ENCODE measurements at regions not wholly inside any gene's neighbourhood (a gene's known extent, or its start where the extent isn't known, plus 50 kb on each side); places are given as distances from the start of the nearest gene placed in this dataset.
"Not testable (repeated sequence)": the region's sequence is repeated elsewhere in the genome, so short reads cannot be mapped to it uniquely, and the experiment has no call there.

DNA sequence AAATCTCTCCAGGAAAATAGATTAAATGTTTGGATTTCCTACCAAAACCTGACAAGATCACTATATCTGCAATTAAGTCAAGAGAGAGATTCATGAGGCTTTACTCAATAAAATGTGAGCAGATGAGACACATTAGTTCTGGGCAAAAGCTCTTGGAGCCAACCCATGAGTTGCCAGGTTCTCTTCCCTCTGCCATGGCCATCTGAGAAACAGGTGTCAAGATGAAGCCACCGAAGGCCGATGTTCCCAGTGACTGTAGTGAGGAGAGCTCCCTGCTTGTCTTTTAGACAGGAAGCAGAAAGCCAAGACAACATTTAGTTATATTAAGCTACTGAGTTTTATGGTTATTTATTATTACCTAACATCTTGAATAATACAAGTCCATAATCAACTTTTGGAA is 1068.7 kb downstream of the STPG2 start:
- H3K36me3 ChIP-seq (ENCODE audit: insufficient read depth, low read length), result no peaks in the 10 kb centered on the region
- H4K20me1 ChIP-seq (ENCODE audit: insufficient read depth, low read length, poor library complexity, severe bottlenecking), result no peaks in the 10 kb centered on the region
- H3K9me3 ChIP-seq (ENCODE audit: insufficient read depth, low read depth, low read length), result no peaks in the 10 kb centered on the region
- H2AFZ ChIP-seq (ENCODE audit: low read length), result no peak overlapping the region
- TF ChIP-seq, protein P1, sequence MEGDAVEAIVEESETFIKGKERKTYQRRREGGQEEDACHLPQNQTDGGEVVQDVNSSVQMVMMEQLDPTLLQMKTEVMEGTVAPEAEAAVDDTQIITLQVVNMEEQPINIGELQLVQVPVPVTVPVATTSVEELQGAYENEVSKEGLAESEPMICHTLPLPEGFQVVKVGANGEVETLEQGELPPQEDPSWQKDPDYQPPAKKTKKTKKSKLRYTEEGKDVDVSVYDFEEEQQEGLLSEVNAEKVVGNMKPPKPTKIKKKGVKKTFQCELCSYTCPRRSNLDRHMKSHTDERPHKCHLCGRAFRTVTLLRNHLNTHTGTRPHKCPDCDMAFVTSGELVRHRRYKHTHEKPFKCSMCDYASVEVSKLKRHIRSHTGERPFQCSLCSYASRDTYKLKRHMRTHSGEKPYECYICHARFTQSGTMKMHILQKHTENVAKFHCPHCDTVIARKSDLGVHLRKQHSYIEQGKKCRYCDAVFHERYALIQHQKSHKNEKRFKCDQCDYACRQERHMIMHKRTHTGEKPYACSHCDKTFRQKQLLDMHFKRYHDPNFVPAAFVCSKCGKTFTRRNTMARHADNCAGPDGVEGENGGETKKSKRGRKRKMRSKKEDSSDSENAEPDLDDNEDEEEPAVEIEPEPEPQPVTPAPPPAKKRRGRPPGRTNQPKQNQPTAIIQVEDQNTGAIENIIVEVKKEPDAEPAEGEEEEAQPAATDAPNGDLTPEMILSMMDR (conservative IDR thresholded peaks at IDR 0.05; ENCODE audit: low read length), result no peak
- TF ChIP-seq EZH2phosphoT487 (IDR thresholded peaks at IDR 0.05; ENCODE audit: borderline replicate concordance), result no peak
- H3K4me3 ChIP-seq (ENCODE audit: low read length, poor library complexity, severe bottlenecking), result no peak overlapping the region
- H3K27me3 ChIP-seq (ENCODE audit: insufficient read depth, low read length, poor library complexity, severe bottlenecking), result peaks cover 62% of the 10 kb centered on the region
- H3K4me2 ChIP-seq (ENCODE audit: low read depth, low read length, poor library complexity, severe bottlenecking), result no peak overlapping the region
- no peak overlapping the region for H3K9ac ChIP-seq (ENCODE audit: low read depth, low read length, poor library complexity, severe bottlenecking)
- no peaks in the 10 kb centered on the region for H3K4me1 ChIP-seq (ENCODE audit: insufficient read depth, low read length, poor library complexity, severe bottlenecking)
- no peaks in the 10 kb centered on the region for H3K79me2 ChIP-seq (ENCODE audit: insufficient read depth, low read length)
- H3K9me2 ChIP-seq (replicated peaks; ENCODE audit: low read depth, low read length), result no peaks in the 10 kb centered on the region
- H3F3A ChIP-seq (ENCODE audit: low read depth), result no peaks in the 10 kb centered on the region

DNA sequence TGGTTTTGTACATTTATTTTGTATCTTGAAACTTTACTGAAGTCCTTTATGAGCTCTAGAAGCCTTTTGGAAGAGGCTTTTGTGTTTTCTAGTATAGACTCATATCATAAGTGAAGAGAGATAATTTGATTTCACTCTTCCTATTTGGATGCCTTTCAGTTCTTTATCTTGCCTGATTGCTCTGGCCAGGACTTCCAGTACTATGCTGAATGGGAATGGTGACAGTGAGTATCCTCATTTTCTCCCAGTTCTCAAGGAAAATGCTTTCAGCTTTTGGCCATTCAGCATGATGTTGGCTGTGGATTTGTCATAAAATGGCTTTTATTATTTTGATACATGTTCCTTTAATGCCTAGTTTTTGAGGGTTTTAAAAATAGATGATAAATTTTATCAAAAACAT is 1061.3 kb downstream of the STPG2 start:
- no peaks in the 10 kb centered on the region for H3K9me3 ChIP-seq (ENCODE audit: insufficient read depth, low read depth, low read length)
- H3K4me2 ChIP-seq (ENCODE audit: low read depth, low read length, poor library complexity, severe bottlenecking), result no peak overlapping the region
- no peak for TF ChIP-seq EZH2phosphoT487 (IDR thresholded peaks at IDR 0.05; ENCODE audit: borderline replicate concordance)
- H3K79me2 ChIP-seq (ENCODE audit: insufficient read depth, low read length), result no peaks in the 10 kb centered on the region
- no peak overlapping the region for H3K4me3 ChIP-seq (ENCODE audit: low read length, poor library complexity, severe bottlenecking)
- H2AFZ ChIP-seq (ENCODE audit: low read length), result no peak overlapping the region
- no peaks in the 10 kb centered on the region for H3K9me2 ChIP-seq (replicated peaks; ENCODE audit: low read depth, low read length)
- H4K20me1 ChIP-seq (ENCODE audit: insufficient read depth, low read length, poor library complexity, severe bottlenecking), result no peaks in the 10 kb centered on the region
- peaks cover 18% of the 10 kb centered on the region for H3K27me3 ChIP-seq (ENCODE audit: insufficient read depth, low read length, poor library complexity, severe bottlenecking)
- H3K36me3 ChIP-seq (ENCODE audit: insufficient read depth, low read length), result no peaks in the 10 kb centered on the region
- H3F3A ChIP-seq (ENCODE audit: low read depth), result no peaks in the 10 kb centered on the region
- no peaks in the 10 kb centered on the region for H3K4me1 ChIP-seq (ENCODE audit: insufficient read depth, low read length, poor library complexity, severe bottlenecking)
- no peak overlapping the region for H3K9ac ChIP-seq (ENCODE audit: low read depth, low read length, poor library complexity, severe bottlenecking)

DNA sequence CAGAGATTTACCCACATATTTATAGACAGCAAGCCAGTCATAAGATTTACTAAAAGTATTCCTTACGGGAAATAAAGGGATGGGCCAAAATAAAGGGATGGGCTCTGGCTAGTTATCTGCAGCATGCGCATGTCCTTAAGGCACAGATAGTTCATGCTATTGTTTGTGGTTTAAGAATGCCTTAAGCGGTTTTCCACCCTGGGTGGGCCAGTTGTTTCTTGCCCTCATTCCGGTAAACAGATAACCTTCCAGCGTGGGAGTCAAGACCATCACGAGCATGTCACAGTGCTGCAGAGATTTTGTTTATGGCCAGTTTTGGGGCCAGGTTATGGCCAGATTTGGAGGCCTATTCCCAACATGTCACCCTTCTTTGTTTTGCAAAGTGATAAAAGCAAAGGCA is 1046.2 kb downstream of the STPG2 start:
- H3K9me3 ChIP-seq (ENCODE audit: insufficient read depth, low read depth, low read length), result not testable (repeated sequence)

DNA sequence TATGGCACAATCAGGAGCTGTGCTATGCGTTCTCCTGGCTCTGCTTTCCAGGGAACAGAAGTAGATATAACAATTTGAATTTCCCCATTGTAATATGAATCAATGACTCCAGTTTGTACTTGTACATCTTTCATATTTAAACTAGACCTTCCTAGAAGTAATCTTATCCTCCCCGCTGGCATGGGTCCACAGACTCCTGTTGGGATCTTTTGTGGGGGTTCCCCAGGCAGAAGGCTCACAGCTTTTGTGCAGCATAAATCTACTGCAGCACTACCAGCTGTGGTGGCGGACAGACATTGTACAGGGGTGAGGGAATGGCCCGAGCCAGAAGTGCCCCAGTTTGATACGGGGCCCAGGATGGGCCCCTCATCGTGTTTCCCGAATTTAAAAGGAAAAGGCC is 1042.1 kb downstream of the STPG2 start:
- H3K36me3 ChIP-seq (ENCODE audit: insufficient read depth, low read length); H3K27me3 ChIP-seq (ENCODE audit: insufficient read depth, low read length, poor library complexity, severe bottlenecking); H4K20me1 ChIP-seq (ENCODE audit: insufficient read depth, low read length, poor library complexity, severe bottlenecking); H3K9me3 ChIP-seq (ENCODE audit: insufficient read depth, low read depth, low read length); H2AFZ ChIP-seq (ENCODE audit: low read length); H3K4me3 ChIP-seq (ENCODE audit: low read length, poor library complexity, severe bottlenecking); H3K9ac ChIP-seq (ENCODE audit: low read depth, low read length, poor library complexity, severe bottlenecking); H3K4me2 ChIP-seq (ENCODE audit: low read depth, low read length, poor library complexity, severe bottlenecking); H3K9me2 ChIP-seq (replicated peaks; ENCODE audit: low read depth, low read length); H3K79me2 ChIP-seq (ENCODE audit: insufficient read depth, low read length); H3F3A ChIP-seq (ENCODE audit: low read depth); H3K4me1 ChIP-seq (ENCODE audit: insufficient read depth, low read length, poor library complexity, severe bottlenecking): not testable (repeated sequence)

More for the DNA sequence above, 1046.2 kb downstream of the STPG2 start:
- H3K4me3 ChIP-seq (ENCODE audit: low read length, poor library complexity, severe bottlenecking); H3F3A ChIP-seq (ENCODE audit: low read depth); H3K27me3 ChIP-seq (ENCODE audit: insufficient read depth, low read length, poor library complexity, severe bottlenecking); H3K36me3 ChIP-seq (ENCODE audit: insufficient read depth, low read length); H3K4me2 ChIP-seq (ENCODE audit: low read depth, low read length, poor library complexity, severe bottlenecking); H4K20me1 ChIP-seq (ENCODE audit: insufficient read depth, low read length, poor library complexity, severe bottlenecking); H3K9ac ChIP-seq (ENCODE audit: low read depth, low read length, poor library complexity, severe bottlenecking); H3K79me2 ChIP-seq (ENCODE audit: insufficient read depth, low read length); H3K4me1 ChIP-seq (ENCODE audit: insufficient read depth, low read length, poor library complexity, severe bottlenecking); H3K9me2 ChIP-seq (replicated peaks; ENCODE audit: low read depth, low read length); H2AFZ ChIP-seq (ENCODE audit: low read length): not testable (repeated sequence)

DNA sequence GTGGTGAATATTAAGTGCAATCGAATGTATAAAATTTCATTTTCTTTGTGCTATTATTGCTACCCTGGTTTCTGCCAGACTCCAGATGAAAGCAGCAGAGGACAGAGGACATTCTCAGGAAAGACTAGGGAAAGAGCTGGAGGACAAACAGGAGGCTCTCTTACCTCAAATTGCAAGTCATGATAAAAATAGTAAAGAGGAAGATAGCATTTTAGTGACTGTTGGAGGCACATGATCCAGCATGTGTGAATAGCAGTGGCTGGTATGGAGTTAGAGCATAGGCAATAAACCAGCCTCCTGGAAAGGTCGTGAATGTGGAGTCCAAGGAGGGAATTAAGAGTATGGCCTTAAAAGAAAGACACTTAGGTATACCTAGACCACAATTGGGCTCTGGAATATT is 1040.0 kb downstream of the STPG2 start:
- Histone ChIP-seq H3K27me3 (ENCODE audit: insufficient read depth, low read length, poor library complexity, severe bottlenecking) (no peaks in the 10 kb centered on the region), H3K9me3 (ENCODE audit: insufficient read depth, low read depth, low read length) (no peaks in the 10 kb centered on the region), H3K4me2 (ENCODE audit: low read depth, low read length, poor library complexity, severe bottlenecking) (no peak overlapping the region), H3K9me2 (replicated peaks; ENCODE audit: low read depth, low read length) (no peaks in the 10 kb centered on the region), H3K79me2 (ENCODE audit: insufficient read depth, low read length) (no peaks in the 10 kb centered on the region), H3K4me3 (ENCODE audit: low read length, poor library complexity, severe bottlenecking) (no peak overlapping the region), H2AFZ (ENCODE audit: low read length) (no peak overlapping the region), H3F3A (ENCODE audit: low read depth) (no peaks in the 10 kb centered on the region), H3K9ac (ENCODE audit: low read depth, low read length, poor library complexity, severe bottlenecking) (no peak overlapping the region), H3K36me3 (ENCODE audit: insufficient read depth, low read length) (no peaks in the 10 kb centered on the region), H4K20me1 (ENCODE audit: insufficient read depth, low read length, poor library complexity, severe bottlenecking) (no peaks in the 10 kb centered on the region), H3K4me1 (ENCODE audit: insufficient read depth, low read length, poor library complexity, severe bottlenecking) (no peaks in the 10 kb centered on the region)
- TF ChIP-seq, protein P1 (conservative IDR thresholded peaks at IDR 0.05; ENCODE audit: low read length), result no peak
- TF ChIP-seq EZH2phosphoT487 (IDR thresholded peaks at IDR 0.05; ENCODE audit: borderline replicate concordance), result no peak
